Ishikawa (cell line): ENCODE measurements at regions not wholly inside any gene's neighbourhood (a gene's known extent, or its start where the extent isn't known, plus 50 kb on each side); places are given as distances from the start of the nearest gene placed in this dataset.

Experiments
- MAX ChIP-seq: IDR thresholded peaks from 2 replicates; pipeline ENCODE4 v1.6.1; 2012
- REST ChIP-seq: IDR thresholded peaks from 2 replicates; pipeline ENCODE4 v1.6.1; 2012; ENCODE audit warnings: low read depth, mild to moderate bottlenecking
- TAF1 ChIP-seq: IDR thresholded peaks from 2 replicates; pipeline ENCODE4 v1.6.1; 2012; ENCODE audit warnings: low read depth, mild to moderate bottlenecking

GRCh38 chr10:130329792-130330191, 193.6 kb downstream of the GLRX3 start:
- TF ChIP-seq TAF1 (no peak), REST (no peak), MAX (no peak)
